Fibroblast of lung (primary cell): ENCODE measurements at regions not wholly inside any gene's neighbourhood (a gene's known extent, or its start where the extent isn't known, plus 50 kb on each side); places are given as distances from the start of the nearest gene placed in this dataset.

Experiments used
- CTCF ChIP-seq, 2 donors: IDR thresholded peaks in 1 of 2; conservative IDR thresholded peaks in 1 of 2; 1 replicate in 1 of 2; 2 replicates in 1 of 2; pipeline ENCODE4 v1.5.1; 2011 to 2012; ENCODE audit warnings: low read length in 2 of 2, control low read depth in 1 of 2, inconsistent platforms in 1 of 2, low read depth in 1 of 2, mild to moderate bottlenecking in 1 of 2
- EZH2 ChIP-seq: IDR thresholded peaks from 2 replicates; pipeline ENCODE4 v1.5.1; 2012; ENCODE audit warnings: low read length, control low read depth, mild to moderate bottlenecking; ENCODE audit errors: missing control alignments

- no peak for TF ChIP-seq EZH2
- no peak for TF ChIP-seq CTCF (conservative IDR thresholded peaks at IDR 0.05 in 1 of 2, IDR thresholded peaks at IDR 0.05 in 1 of 2; ENCODE audit: low read depth in 1 of 2, low read length in 2 of 2)
Measured at GRCh38 chr5:116900793-116901192, 326.2 kb upstream of the SEMA6A start.
